ENCODE measurements at regions not wholly inside any gene's neighbourhood (a gene's known extent, or its start where the extent isn't known, plus 50 kb on each side); places are given as distances from the start of the nearest gene placed in this dataset.
"Not testable (repeated sequence)": the region's sequence is repeated elsewhere in the genome, so short reads cannot be mapped to it uniquely, and the experiment has no call there.

DNA sequence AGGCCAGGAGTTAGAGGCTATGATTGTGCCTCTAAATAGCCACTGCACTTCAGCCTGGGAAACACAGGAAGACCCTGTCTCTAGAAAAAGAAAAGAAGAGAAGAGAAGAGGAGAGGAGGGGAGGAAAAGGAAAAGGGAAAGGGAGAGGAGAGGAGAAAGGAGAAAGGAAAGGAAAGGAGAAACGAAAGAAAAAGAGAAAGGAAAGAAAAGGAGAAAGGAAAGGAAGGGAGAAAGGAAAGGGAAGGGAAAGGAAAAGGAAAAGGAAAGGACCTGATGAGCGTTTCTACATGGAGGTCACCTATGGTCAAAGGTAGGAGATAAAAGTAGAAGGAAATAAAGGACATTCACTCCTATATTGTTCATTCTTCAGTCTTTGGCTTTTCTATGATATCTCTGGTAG lies 109.1 kb upstream of the TRPC4 start:
- no peak overlapping the region for H3K4me3 ChIP-seq (ENCODE audit: low read depth, low read length)
- DNase-seq (ENCODE audit: low read depth, low spot score), result no peak
- no peak for TF ChIP-seq CTCF (IDR thresholded peaks at IDR 0.05; ENCODE audit: low read depth, low read length)
- in situ Hi-C loops (cut with HindIII; ENCODE audit: low sequenced_read_pairs), result no loop called here

DNA sequence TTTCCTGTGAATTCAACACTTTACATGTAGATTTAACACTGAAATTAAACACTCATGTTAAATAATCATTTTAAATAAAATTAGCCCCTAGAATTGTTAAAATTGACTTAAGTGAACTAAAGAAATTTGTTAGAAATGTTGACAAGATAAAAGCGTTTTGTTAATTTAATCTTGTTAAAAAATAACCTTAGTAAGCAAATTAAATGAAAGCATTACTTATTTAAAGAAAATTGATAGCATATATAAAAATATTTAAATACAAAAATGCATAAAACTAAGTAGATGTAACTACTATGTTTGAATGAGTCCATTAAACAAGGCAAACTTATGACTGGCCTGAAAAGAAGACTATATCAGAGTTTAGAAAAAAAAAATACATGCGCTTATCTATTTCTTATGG lies 99.0 kb upstream of the TRPC4 start:
- no peak overlapping the region for H3K4me3 ChIP-seq (ENCODE audit: low read depth, low read length)
- in situ Hi-C loops (cut with HindIII; ENCODE audit: low sequenced_read_pairs), result no loop called here
- no peak for DNase-seq (ENCODE audit: low read depth, low spot score)
- TF ChIP-seq CTCF (IDR thresholded peaks at IDR 0.05; ENCODE audit: low read depth, low read length), result no peak

GRCh38 chr13:37966266-37966665 lies 96.7 kb upstream of the TRPC4 start:
- TF ChIP-seq CTCF (IDR thresholded peaks at IDR 0.05; ENCODE audit: low read depth, low read length), result no peak
- in situ Hi-C loops (cut with HindIII; ENCODE audit: low sequenced_read_pairs), result no loop called here
- H3K4me3 ChIP-seq (ENCODE audit: low read depth, low read length), result no peak overlapping the region
- DNase-seq (ENCODE audit: low read depth, low spot score), result no peak

DNA sequence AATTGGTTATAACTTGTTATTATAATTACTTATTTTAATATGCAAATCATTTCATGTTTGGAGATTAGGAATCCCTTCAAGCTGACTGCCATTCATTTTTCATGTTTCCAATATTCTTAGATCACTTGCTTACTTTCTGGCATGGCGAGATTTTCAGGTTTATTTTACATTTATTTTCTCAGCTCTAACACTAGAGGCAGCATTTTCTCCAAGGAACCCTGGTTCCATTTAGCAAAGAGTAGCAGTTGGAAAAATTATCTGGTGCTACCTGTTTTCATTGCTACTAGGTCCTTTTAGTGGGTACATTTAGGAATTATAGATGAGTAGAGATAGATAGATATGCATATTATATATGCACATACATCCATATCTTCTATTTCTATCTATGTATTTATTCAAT lies 90.9 kb upstream of the TRPC4 start:
- peak; percentile 7 for DNase-seq (ENCODE audit: low read depth, low spot score)
- in situ Hi-C loops (cut with HindIII; ENCODE audit: low sequenced_read_pairs), result no loop called here
- TF ChIP-seq CTCF (IDR thresholded peaks at IDR 0.05; ENCODE audit: low read depth, low read length), result peak; percentile 36
- H3K4me3 ChIP-seq (ENCODE audit: low read depth, low read length), result no peak overlapping the region

DNA sequence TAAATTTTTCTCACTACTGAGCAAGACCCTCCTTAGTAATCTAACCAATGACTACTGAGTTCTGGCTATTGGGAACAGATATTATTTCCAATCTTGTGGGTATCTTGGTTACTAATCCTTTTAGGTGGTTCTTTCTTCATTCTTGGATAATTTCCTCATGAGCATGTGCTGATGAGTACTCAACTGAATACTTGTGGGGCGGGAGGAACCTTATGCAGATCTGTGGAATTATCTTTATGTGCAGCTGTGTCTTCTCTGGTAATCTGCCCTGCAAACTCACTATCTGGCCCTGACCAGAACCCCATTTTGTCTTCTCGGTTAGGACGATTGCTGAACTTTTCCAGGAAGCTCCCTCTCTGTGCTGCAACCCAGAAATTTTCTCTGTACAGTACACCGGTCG lies 89.7 kb upstream of the TRPC4 start:
- no peak for DNase-seq (ENCODE audit: low read depth, low spot score)
- in situ Hi-C loops (cut with HindIII; ENCODE audit: low sequenced_read_pairs), result no loop called here
- H3K4me3 ChIP-seq (ENCODE audit: low read depth, low read length), result no peak overlapping the region
- no peak for TF ChIP-seq CTCF (IDR thresholded peaks at IDR 0.05; ENCODE audit: low read depth, low read length)

DNA sequence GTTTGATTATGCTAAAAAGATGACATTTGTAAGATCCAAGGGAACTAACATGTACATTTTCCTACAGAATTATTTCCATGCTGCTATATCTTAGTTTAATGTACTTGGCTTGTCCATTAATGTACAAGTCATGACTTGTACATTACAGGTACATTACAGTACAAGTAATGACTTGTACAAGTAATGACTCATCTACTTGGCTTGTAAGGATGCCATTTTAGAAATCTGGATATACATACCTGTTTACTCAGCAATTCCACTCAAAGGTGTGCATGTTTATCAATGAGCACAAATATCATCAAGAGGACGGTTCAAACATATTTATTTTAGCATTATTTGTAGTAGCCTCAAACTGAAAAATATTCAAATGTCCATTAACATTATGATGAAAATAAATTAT lies 87.0 kb upstream of the TRPC4 start:
- in situ Hi-C loops (cut with HindIII; ENCODE audit: low sequenced_read_pairs), result no loop called here
- H3K4me3 ChIP-seq (ENCODE audit: low read depth, low read length), result no peak overlapping the region
- DNase-seq (ENCODE audit: low read depth, low spot score), result no peak

GRCh38 chr13:37954597-37954996 lies 85.0 kb upstream of the TRPC4 start:
- in situ Hi-C loops (cut with HindIII; ENCODE audit: low sequenced_read_pairs); H3K4me3 ChIP-seq (ENCODE audit: low read depth, low read length); DNase-seq (ENCODE audit: low read depth, low spot score): not testable (repeated sequence)

More for the DNA sequence above, 87.0 kb upstream of the TRPC4 start:
- TF ChIP-seq CTCF (IDR thresholded peaks at IDR 0.05; ENCODE audit: low read depth, low read length), result no peak
